Karpas-422 (cell line): ENCODE measurements at regions not wholly inside any gene's neighbourhood (a gene's known extent, or its start where the extent isn't known, plus 50 kb on each side); places are given as distances from the start of the nearest gene placed in this dataset.
"Not testable (repeated sequence)": the region's sequence is repeated elsewhere in the genome, so short reads cannot be mapped to it uniquely, and the experiment has no call there.

Source experiments
- DNase-seq: peaks from one replicate; pipeline ENCODE4 v3.0.0-alpha.2; 2015
- H2AFZ ChIP-seq: fragments of 200-600 bp; sonication (generic); 2 replicates; pipeline ENCODE4 v1.6.1; 2014; ENCODE audit warnings: antibody characterized with exemption, low read length, mixed read lengths
- H3K27ac ChIP-seq: fragments of 200-600 bp; sonication (generic); 2 replicates; pipeline ENCODE4 v1.5.1; 2014; ENCODE audit warnings: mild to moderate bottlenecking, low read length, moderate library complexity
- H3K27me3 ChIP-seq: fragments of 200-600 bp; sonication (generic); 2 replicates; pipeline ENCODE4 v1.6.1; 2014; ENCODE audit warnings: low read length, mixed read lengths
- H3K36me3 ChIP-seq: fragments of 200-600 bp; sonication (generic); 2 replicates; pipeline ENCODE4 v1.6.1; 2014; ENCODE audit warnings: low read length, mixed read lengths; ENCODE audit not compliant: insufficient read depth
- H3K4me1 ChIP-seq: fragments of 200-600 bp; sonication (generic); 2 replicates; pipeline ENCODE4 v1.6.1; 2014; ENCODE audit warnings: mild to moderate bottlenecking, low read length, mixed read lengths
- H3K4me2 ChIP-seq: fragments of 200-600 bp; sonication (generic); 2 replicates; pipeline ENCODE4 v1.6.1; 2014; ENCODE audit warnings: low read length, low read depth, mild to moderate bottlenecking; ENCODE audit not compliant: poor library complexity, severe bottlenecking
- H3K4me3 ChIP-seq: fragments of 200-600 bp; sonication (generic); 2 replicates; pipeline ENCODE4 v1.5.1; 2014; ENCODE audit warnings: mild to moderate bottlenecking, antibody characterized with exemption, low read length, mixed read lengths
- H3K79me2 ChIP-seq: fragments of 200-600 bp; sonication (generic); 2 replicates; pipeline ENCODE4 v1.6.1; 2014; ENCODE audit warnings: mild to moderate bottlenecking, low read length, mixed read lengths
- H3K9ac ChIP-seq: fragments of 200-600 bp; sonication (generic); 2 replicates; pipeline ENCODE4 v1.6.0; 2014; ENCODE audit warnings: low read length
- H3K9me2 ChIP-seq: fragments of 200-600 bp; sonication (generic), shearing (Covaris generic); replicated peaks from 2 replicates; pipeline ENCODE4 v1.6.0; 2014; ENCODE audit warnings: mild to moderate bottlenecking, low read length, moderate library complexity; ENCODE audit not compliant: insufficient read depth
- H3K9me3 ChIP-seq: fragments of 300-700, 200-600 bp; sonication (generic); 2 replicates; pipeline ENCODE4 v1.6.1; 2014; ENCODE audit warnings: low read length, mixed read lengths
- H4K20me1 ChIP-seq: fragments of 200-600 bp; sonication (generic); 2 replicates; pipeline ENCODE4 v1.6.1; 2014; ENCODE audit warnings: mild to moderate bottlenecking, antibody characterized with exemption, low read length, low read depth; ENCODE audit not compliant: insufficient read depth

DNA sequence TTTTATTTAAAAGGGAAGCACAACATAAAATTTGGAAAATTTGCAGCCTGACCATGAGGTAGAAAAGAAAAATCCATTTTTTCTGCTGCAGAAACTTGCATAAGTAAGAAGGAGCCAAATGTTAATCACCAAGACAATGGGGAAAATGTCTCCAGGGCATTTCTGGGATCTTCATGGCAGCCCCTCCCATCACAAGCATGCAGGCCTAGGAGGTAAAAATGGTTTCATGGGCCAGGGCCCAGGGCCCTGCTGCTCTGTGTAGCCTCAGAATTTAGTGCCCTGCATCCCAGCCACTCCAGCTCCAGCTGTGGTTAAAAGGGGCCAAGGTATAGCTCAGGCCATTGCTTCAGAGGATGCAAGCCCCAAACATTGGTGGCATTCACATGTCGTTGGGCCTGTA is 735.6 kb downstream of the GALC start:
- H2AFZ ChIP-seq: no peak overlapping the region
- no peak overlapping the region for H3K9ac ChIP-seq
- no peak overlapping the region for H3K4me2 ChIP-seq
- H3K36me3 ChIP-seq: peaks cover 32% of the 10 kb centered on the region
- H3K27me3 ChIP-seq: no peaks in the 10 kb centered on the region
- H4K20me1 ChIP-seq: no peaks in the 10 kb centered on the region
- no peak overlapping the region for H3K27ac ChIP-seq
- no peak overlapping the region for H3K4me3 ChIP-seq
- H3K9me2 ChIP-seq: no peaks in the 10 kb centered on the region
- no peak for DNase-seq
- H3K4me1 ChIP-seq: peaks cover 22% of the 10 kb centered on the region
- no peaks in the 10 kb centered on the region for H3K79me2 ChIP-seq
- no peaks in the 10 kb centered on the region; the same call in 1 of the 2 replicates for H3K9me3 ChIP-seq

DNA sequence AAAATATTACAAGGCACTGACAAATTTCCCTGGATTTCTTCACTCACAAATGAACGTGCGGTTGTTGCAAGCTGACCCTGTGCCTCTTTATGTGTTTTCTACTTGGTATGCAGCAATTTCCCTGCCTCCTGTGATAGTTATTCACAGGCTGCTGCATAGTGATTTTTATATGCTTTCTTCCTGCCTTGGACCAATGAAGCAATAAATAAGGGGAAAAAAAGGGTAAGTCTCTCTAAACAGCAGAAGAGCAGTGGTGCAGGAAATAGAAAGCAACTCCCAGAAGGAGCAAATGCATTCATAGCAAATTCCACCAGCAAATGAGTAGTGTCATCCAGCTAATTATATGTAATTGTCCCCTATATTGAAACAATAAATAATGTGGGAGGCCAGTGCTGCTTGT is 737.9 kb downstream of the GALC start:
- Histone ChIP-seq H3K27me3 (no peaks in the 10 kb centered on the region), H3K9me3 (no peaks in the 10 kb centered on the region; the same call in 1 of the 2 replicates), H4K20me1 (no peaks in the 10 kb centered on the region), H3K4me2 (no peak overlapping the region), H3K27ac (no peak overlapping the region), H3K79me2 (0 out of 2 replicates have a peak, but pooled peaks cover 3% of the 10 kb centered on the region), H3K4me3 (no peak overlapping the region), H3K36me3 (peaks cover 30% of the 10 kb centered on the region), H2AFZ (no peak overlapping the region), H3K9ac (no peak overlapping the region), H3K4me1 (peaks cover 25% of the 10 kb centered on the region), H3K9me2 (no peaks in the 10 kb centered on the region)
- DNase-seq: no peak

DNA sequence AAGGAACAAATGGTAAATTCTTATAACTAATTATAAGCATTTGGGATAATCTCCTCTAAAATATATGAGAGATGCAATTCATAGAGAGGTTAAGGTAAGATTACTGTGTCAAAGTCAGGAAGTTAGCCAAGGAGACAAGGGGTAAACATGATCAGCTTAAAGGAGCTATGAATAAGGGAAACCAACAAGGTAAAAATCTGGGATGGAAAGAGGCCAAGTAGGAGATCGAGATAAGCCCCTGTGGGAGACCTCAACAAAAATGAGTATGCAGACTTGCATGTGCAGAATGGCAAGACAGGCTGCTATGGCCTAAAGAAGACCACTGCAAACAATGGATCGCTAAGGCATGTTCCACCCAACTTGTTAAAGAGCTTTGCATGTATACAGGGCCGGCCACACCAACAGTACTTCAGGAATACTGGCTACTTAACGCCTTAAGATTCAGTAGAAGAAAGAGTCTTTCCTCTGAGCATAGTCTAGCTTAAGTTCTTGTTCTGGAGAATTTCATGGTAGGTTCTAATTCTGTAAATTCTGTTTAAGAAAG is 738.6 kb downstream of the GALC start:
- Histone ChIP-seq H3K36me3 (peaks cover 23% of the 10 kb centered on the region), H2AFZ (no peak overlapping the region), H3K9me3 (no peaks in the 10 kb centered on the region; the same call in 1 of the 2 replicates), H3K27me3 (no peaks in the 10 kb centered on the region), H3K79me2 (0 out of 2 replicates have a peak, but pooled peaks cover 3% of the 10 kb centered on the region), H3K4me2 (no peak overlapping the region), H3K9me2 (no peaks in the 10 kb centered on the region), H3K4me3 (no peak overlapping the region), H4K20me1 (no peaks in the 10 kb centered on the region), H3K27ac (no peak overlapping the region), H3K9ac (no peak overlapping the region), H3K4me1 (peaks cover 25% of the 10 kb centered on the region)
- no peak for DNase-seq

DNA sequence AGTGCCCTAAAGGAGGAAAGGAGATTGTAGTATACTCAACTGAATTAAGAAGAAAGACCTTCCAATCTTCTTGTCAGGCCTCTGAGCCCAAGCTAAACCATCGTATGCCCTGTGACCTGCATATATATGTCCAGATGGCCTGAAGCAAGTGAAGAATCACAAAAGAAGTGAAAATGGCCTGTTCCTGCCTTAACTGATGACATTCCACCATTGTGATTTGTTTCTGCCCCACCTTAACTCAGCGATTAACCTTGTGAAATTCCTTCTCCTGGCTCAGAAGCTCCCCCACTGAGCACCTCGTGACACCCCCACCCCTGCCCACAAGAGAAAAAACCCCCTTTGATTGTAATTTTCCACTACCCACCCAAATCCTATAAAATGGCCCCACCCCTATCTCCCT is 739.2 kb downstream of the GALC start:
- peaks cover 22% of the 10 kb centered on the region for H3K36me3 ChIP-seq
- H2AFZ ChIP-seq, H3K9ac ChIP-seq, H3K4me2 ChIP-seq, H3K27ac ChIP-seq, H3K4me3 ChIP-seq, H3K27me3 ChIP-seq, H3K9me2 ChIP-seq, H4K20me1 ChIP-seq, H3K79me2 ChIP-seq, H3K9me3 ChIP-seq, DNase-seq: not testable (repeated sequence)
- H3K4me1 ChIP-seq: peaks cover 27% of the 10 kb centered on the region

DNA sequence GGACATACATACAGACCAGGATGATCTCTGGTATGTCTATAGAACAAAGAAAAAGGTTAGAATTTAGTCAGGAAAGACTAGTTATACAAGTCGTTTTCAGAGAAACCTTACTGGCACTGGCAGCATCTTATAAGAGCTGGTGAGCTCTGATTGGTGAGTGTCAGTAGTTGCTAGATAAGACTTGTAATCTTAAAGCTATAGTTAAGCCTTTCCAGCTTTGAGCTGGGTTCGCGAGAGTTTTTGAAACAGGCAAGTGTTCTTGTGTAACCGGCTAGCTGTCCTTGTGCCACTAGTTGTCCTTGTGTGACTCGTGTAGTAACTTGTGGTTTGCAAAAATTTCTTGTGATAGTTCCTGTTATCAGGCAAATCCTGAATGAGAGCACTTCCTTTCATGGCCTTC is 740.9 kb downstream of the GALC start:
- H3K4me3 ChIP-seq: no peak overlapping the region
- peaks cover 20% of the 10 kb centered on the region for H3K79me2 ChIP-seq
- H3K4me2 ChIP-seq: no peak overlapping the region
- peak; percentile 72 for DNase-seq
- peaks cover 44% of the 10 kb centered on the region for H3K4me1 ChIP-seq
- H3K9me3 ChIP-seq: no peaks in the 10 kb centered on the region
- H3K36me3 ChIP-seq: peaks cover 19% of the 10 kb centered on the region
- H4K20me1 ChIP-seq: no peaks in the 10 kb centered on the region
- H3K27ac ChIP-seq: no peak overlapping the region
- no peak overlapping the region for H3K9ac ChIP-seq
- H3K27me3 ChIP-seq: no peaks in the 10 kb centered on the region
- no peak overlapping the region for H2AFZ ChIP-seq
- no peaks in the 10 kb centered on the region for H3K9me2 ChIP-seq

DNA sequence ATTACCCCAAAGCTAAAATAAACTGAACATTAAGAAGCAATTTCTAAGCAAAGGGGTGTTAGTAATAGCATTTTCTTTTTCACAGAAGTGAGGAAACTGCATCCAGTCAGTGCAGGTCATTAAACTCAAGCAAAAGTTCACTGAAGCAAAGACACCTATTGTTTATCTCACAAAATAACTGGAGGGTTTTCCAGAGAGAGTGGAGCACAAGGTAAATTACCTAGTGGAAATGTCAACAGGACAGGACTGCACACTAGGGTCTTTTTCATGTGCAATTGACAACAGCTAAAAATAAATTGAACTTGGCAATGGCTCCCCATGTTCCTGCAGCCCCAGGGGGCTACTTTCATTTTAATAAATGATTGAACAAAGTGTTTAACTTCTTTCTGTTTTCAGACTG is 742.0 kb downstream of the GALC start:
- Histone ChIP-seq H3K27me3 (no peaks in the 10 kb centered on the region), H2AFZ (no peak overlapping the region), H3K36me3 (peaks cover 20% of the 10 kb centered on the region; the same call in 1 of the 2 replicates), H4K20me1 (no peaks in the 10 kb centered on the region), H3K9me3 (peaks cover 7% of the 10 kb centered on the region; the same call in 1 of the 2 replicates), H3K4me2 (no peak overlapping the region), H3K79me2 (peaks cover 30% of the 10 kb centered on the region), H3K9me2 (no peaks in the 10 kb centered on the region), H3K9ac (no peak overlapping the region), H3K4me1 (peaks cover 52% of the 10 kb centered on the region), H3K4me3 (no peak overlapping the region), H3K27ac (no peak overlapping the region)
- DNase-seq: no peak

DNA sequence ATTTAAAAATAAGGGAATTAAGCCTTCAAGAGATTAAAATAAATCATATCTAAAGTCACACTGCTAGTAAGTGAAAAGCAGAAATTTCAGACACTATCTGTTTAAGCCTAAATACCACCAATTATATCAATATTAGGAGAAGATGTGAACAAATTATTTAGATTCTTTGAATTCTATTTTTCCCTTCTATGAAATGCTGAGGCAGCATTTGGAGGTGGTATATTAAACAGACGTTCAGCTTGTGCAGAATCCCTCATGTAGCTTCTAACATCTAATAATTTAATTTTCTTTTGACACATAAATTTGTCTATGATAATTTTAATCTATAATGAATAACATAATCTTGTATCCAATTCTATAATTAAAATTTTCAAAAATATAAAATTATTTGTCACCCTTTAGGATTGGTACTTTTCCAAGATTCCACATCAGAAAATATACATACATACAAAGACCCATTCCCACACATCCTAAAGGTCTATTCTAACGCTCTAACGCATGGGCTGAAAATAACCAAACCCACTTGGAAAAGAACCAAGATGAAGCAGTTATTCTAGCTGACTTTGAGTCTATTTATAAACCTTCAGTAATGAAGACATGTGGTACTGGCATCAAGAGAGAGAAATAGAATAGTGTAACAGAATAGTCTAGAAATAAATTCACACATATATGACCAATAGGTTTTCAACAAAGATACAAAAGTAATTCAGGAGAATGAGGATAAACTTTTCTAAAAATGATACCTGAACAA is 751.8 kb downstream of the GALC start:
- Histone ChIP-seq H4K20me1 (no peaks in the 10 kb centered on the region), H3K27me3 (no peaks in the 10 kb centered on the region), H3K9ac (0 out of 2 replicates have a peak overlapping the region, but pooled peaks have one; percentile 9), H2AFZ (no peak overlapping the region), H3K79me2 (peaks cover 24% of the 10 kb centered on the region), H3K9me3 (no peaks in the 10 kb centered on the region), H3K4me1 (peaks cover 56% of the 10 kb centered on the region), H3K9me2 (no peaks in the 10 kb centered on the region), H3K36me3 (0 out of 2 replicates have a peak, but pooled peaks cover 12% of the 10 kb centered on the region), H3K4me3 (0 out of 2 replicates have a peak overlapping the region, but pooled peaks have one; percentile 1), H3K4me2 (peak overlapping the region; percentile 36), H3K27ac (peak overlapping the region; percentile 28; the same call in 1 of the 2 replicates)
- peak; percentile 45 for DNase-seq

DNA sequence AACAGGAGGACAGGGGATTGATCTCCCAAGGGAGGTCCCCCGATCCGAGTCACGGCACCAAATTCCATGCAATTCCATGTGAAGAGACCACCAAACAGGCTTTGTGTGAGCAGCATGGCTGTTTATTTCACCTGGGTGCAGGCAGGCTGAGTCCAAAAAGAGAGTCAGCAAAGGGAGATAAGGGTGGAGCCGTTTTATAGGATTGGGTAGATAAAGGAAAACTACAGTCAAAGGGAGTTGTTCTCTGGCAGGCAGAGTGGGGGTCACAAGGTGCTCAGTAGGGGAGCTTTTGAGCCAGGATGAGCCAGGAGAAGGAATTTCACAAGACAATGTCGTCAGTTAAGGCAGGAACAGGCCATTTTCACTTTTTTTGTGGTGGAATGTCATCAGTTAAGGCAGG is 752.7 kb downstream of the GALC start:
- H2AFZ ChIP-seq: 0 out of 2 replicates have a peak overlapping the region, but pooled peaks have one; percentile 5
- DNase-seq, H3K9me3 ChIP-seq, H4K20me1 ChIP-seq, H3K36me3 ChIP-seq, H3K27me3 ChIP-seq, H3K9me2 ChIP-seq: not testable (repeated sequence)
- H3K79me2 ChIP-seq: peaks cover 17% of the 10 kb centered on the region
- H3K4me1 ChIP-seq: peaks cover 48% of the 10 kb centered on the region
- H3K4me3 ChIP-seq: 0 out of 2 replicates have a peak overlapping the region, but pooled peaks have one; percentile 1
- H3K9ac ChIP-seq: peak overlapping the region; percentile 9; the same call in 1 of the 2 replicates
- peak overlapping the region; percentile 36 for H3K4me2 ChIP-seq
- H3K27ac ChIP-seq: peak overlapping the region; percentile 28; the same call in 1 of the 2 replicates
